Jurkat, Clone E6-1 (cell line): ENCODE measurements at regions not wholly inside any gene's neighbourhood (a gene's known extent, or its start where the extent isn't known, plus 50 kb on each side); places are given as distances from the start of the nearest gene placed in this dataset.

ENCODE experiments used
- DNase-seq: peaks from one replicate; pipeline ENCODE4 v3.0.0-alpha.2; 2011; ENCODE audit warnings: low read depth, low spot score
- H3K4me3 ChIP-seq: 2 replicates; pipeline ENCODE4 v1.5.1; 2011; ENCODE audit warnings: mild to moderate bottlenecking, low read length, control low read depth, moderate library complexity

- no peak overlapping the region for H3K4me3 ChIP-seq
- no peak for DNase-seq
These were observed 270.6 kb upstream of the MARCKS start for GRCh38 chr6:113586413-113587077.

GRCh38 chr6:113587078-113587699 is 270.0 kb upstream of the MARCKS start:
- no peak for DNase-seq
- no peak overlapping the region for H3K4me3 ChIP-seq

- DNase-seq = no peak
- no peak overlapping the region for H3K4me3 ChIP-seq
These were observed 268.5 kb upstream of the MARCKS start for GRCh38 chr6:113588646-113589045.

GRCh38 chr6:113591896-113592827 is 265.0 kb upstream of the MARCKS start:
- no peak for DNase-seq

GRCh38 chr6:113594726-113595125 is 262.4 kb upstream of the MARCKS start:
- no peak overlapping the region for H3K4me3 ChIP-seq
- DNase-seq = no peak

More at GRCh38 chr6:113591896-113592827, 265.0 kb upstream of the MARCKS start:
- H3K4me3 ChIP-seq = no peak overlapping the region

GRCh38 chr6:113595911-113596376 is 261.2 kb upstream of the MARCKS start:
- no peak for DNase-seq
- no peak overlapping the region for H3K4me3 ChIP-seq

GRCh38 chr6:113596387-113597230 is 260.5 kb upstream of the MARCKS start:
- H3K4me3 ChIP-seq = no peak overlapping the region
- DNase-seq = no peak

GRCh38 chr6:113597231-113597583 is 259.9 kb upstream of the MARCKS start:
- DNase-seq = no peak
- no peak overlapping the region for H3K4me3 ChIP-seq

- no peak for DNase-seq
- no peak overlapping the region for H3K4me3 ChIP-seq
These were observed 258.4 kb upstream of the MARCKS start for GRCh38 chr6:113598786-113599185.

GRCh38 chr6:113599444-113599843 is 257.7 kb upstream of the MARCKS start:
- no peak overlapping the region for H3K4me3 ChIP-seq
- no peak for DNase-seq

- H3K4me3 ChIP-seq = no peak overlapping the region
- DNase-seq = no peak
These were observed 256.4 kb upstream of the MARCKS start for GRCh38 chr6:113600551-113601339.

GRCh38 chr6:113607821-113608545 is 249.2 kb upstream of the MARCKS start:
- H3K4me3 ChIP-seq = no peak overlapping the region
- DNase-seq = no peak

- DNase-seq = no peak
- no peak overlapping the region for H3K4me3 ChIP-seq
These were observed 246.7 kb upstream of the MARCKS start for GRCh38 chr6:113610377-113610988.

GRCh38 chr6:113616701-113617274 is 240.4 kb upstream of the MARCKS start:
- no peak for DNase-seq
- no peak overlapping the region for H3K4me3 ChIP-seq

- no peak for DNase-seq
- H3K4me3 ChIP-seq = no peak overlapping the region
These were observed 238.1 kb upstream of the MARCKS start for GRCh38 chr6:113619077-113619476.

GRCh38 chr6:113620386-113620785 is 236.8 kb upstream of the MARCKS start:
- no peak for DNase-seq
- H3K4me3 ChIP-seq = no peak overlapping the region

GRCh38 chr6:113622254-113622653 is 234.9 kb upstream of the MARCKS start:
- no peak overlapping the region for H3K4me3 ChIP-seq
- no peak for DNase-seq
